ENCODE measurements at regions not wholly inside any gene's neighbourhood (a gene's known extent, or its start where the extent isn't known, plus 50 kb on each side); places are given as distances from the start of the nearest gene placed in this dataset.

DNA sequence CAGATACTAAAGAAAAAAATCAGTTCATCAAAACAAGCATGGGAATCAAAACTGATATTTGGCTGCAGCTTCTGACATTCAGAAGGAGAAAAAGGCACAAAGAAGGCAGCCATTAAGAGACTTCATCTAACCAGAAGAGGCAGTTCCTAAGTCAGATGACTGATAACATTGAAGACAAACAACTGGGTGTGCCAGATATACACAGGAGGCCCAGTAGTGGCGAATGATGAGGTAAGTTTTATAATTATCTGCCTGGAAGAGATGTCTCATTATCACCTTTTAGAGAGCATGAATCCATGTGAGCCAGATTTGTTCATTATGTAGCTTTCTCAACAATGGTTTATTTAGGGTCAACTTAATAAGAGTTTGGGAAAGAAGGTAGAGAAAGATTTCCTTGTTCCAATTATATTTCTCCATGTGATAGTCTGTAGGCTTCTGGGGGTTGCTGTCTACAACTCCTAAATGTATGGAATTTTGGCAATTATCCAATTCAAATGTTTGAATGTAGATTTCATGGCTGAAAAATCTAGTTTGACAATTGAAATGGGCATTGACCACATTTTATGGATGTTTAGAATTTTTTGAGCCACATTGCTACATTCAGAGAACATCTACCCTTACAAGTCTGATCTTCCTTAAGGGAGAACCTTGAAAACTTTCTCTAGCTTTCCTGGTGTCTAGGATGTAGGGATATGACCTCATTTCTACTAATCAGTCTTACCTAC lies 50.4 kb upstream of the RASGRF1 start:
- no peak overlapping the region for H4K8ac ChIP-seq (replicated peaks; ENCODE audit: insufficient read length, low read depth, low read length)
- no peak for DNase-seq
- TF ChIP-seq, protein P1, sequence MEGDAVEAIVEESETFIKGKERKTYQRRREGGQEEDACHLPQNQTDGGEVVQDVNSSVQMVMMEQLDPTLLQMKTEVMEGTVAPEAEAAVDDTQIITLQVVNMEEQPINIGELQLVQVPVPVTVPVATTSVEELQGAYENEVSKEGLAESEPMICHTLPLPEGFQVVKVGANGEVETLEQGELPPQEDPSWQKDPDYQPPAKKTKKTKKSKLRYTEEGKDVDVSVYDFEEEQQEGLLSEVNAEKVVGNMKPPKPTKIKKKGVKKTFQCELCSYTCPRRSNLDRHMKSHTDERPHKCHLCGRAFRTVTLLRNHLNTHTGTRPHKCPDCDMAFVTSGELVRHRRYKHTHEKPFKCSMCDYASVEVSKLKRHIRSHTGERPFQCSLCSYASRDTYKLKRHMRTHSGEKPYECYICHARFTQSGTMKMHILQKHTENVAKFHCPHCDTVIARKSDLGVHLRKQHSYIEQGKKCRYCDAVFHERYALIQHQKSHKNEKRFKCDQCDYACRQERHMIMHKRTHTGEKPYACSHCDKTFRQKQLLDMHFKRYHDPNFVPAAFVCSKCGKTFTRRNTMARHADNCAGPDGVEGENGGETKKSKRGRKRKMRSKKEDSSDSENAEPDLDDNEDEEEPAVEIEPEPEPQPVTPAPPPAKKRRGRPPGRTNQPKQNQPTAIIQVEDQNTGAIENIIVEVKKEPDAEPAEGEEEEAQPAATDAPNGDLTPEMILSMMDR (conservative IDR thresholded peaks at IDR 0.05), result no peak
- H3K4me1 ChIP-seq (ENCODE audit: insufficient read depth, low read length), result peaks cover 9% of the 10 kb centered on the region; the same call in 1 of the 2 replicates
- H2AFZ ChIP-seq (ENCODE audit: low read length), result no peak overlapping the region
- no peak overlapping the region for H2BK120ac ChIP-seq (ENCODE audit: low read depth, low read length, poor library complexity, severe bottlenecking)
- H3K79me2 ChIP-seq (ENCODE audit: insufficient read depth, low read length), result no peaks in the 10 kb centered on the region
- H3K27me3 ChIP-seq (ENCODE audit: insufficient read depth, low read length), result no peaks in the 10 kb centered on the region
- peaks cover 9 to 20% (median 13%) of the 10 kb centered on the region in 3 experiments for H3K36me3 Mint-ChIP-seq (ENCODE audit: insufficient read depth in 1 of 3, low read depth in 3 of 3)
- H2BK15ac ChIP-seq (ENCODE audit: low read depth, low read length), result no peak overlapping the region
- no CpG with 5 or more reads among the region's 1 CpG for WGBS (ENCODE audit: extremely low coverage, insufficient read length, low lambda C conversion rate)
- H4K5ac ChIP-seq (ENCODE audit: insufficient read length, low read depth, low read length), result no peak overlapping the region
- H4K20me1 ChIP-seq (ENCODE audit: control insufficient read depth, insufficient read depth, insufficient read length), result no peaks in the 10 kb centered on the region
- no peak overlapping the region for H2AK5ac ChIP-seq (ENCODE audit: insufficient read length, low read length)
- no peak overlapping the region for H2BK20ac ChIP-seq (ENCODE audit: low read depth, low read length, poor library complexity, severe bottlenecking)
- no peak overlapping the region for H3K18ac ChIP-seq (ENCODE audit: insufficient read length, low read depth, low read length)
- no peak overlapping the region for H3K9ac ChIP-seq (ENCODE audit: extremely low read depth, insufficient read length, low read length)
- no peak overlapping the region for H2BK12ac ChIP-seq (ENCODE audit: insufficient read length, low read depth, low read length)
- H3K56ac ChIP-seq (ENCODE audit: insufficient read length, low read depth, low read length), result no peak overlapping the region
- no peak overlapping the region for H4K91ac ChIP-seq (ENCODE audit: insufficient read length, low read depth, low read length)
- H3K4ac ChIP-seq (ENCODE audit: low read depth, low read length), result no peak overlapping the region
- no peak overlapping the region for H3K23ac ChIP-seq (ENCODE audit: insufficient read length, low read depth, low read length)
- no peak overlapping the region for H3K27ac Mint-ChIP-seq
- H3K4me3 Mint-ChIP-seq, result no peak overlapping the region
- no peak overlapping the region for H3T11ph ChIP-seq (ENCODE audit: low read length)
- H3K79me1 ChIP-seq (ENCODE audit: insufficient read depth, low read depth, low read length, poor library complexity, severe bottlenecking), result no peaks in the 10 kb centered on the region
- no peak overlapping the region for H3K4me2 ChIP-seq (ENCODE audit: insufficient read depth, insufficient read length, low read length)
- no peak overlapping the region for H2BK5ac ChIP-seq (ENCODE audit: insufficient read length, low read length)
- H3K9me3 Mint-ChIP-seq, result peaks cover 36 to 44% of the 10 kb centered on the region in 2 experiments
- peaks cover 28% of the 10 kb centered on the region for H3K9me3 ChIP-seq (ENCODE audit: control insufficient read depth, low read depth, low read length)
- peaks cover 3% of the 10 kb centered on the region for H3K23me2 ChIP-seq (ENCODE audit: insufficient read length, low read depth, low read length, poor library complexity, severe bottlenecking)
- H3K4me1 Mint-ChIP-seq, result peaks cover 23 to 27% of the 10 kb centered on the region in 2 experiments
- H3K27me3 Mint-ChIP-seq (ENCODE audit: low read depth), result peaks cover 1% of the 10 kb centered on the region
- no peak overlapping the region for H3K14ac ChIP-seq (ENCODE audit: insufficient read depth, low read length)
- no peak overlapping the region for H3K27ac ChIP-seq (ENCODE audit: insufficient read length, low read depth, low read length)

Small RNAs in the stretch of these regions (microRNA-seq; reads per million reads assigned to microRNA genes)
- 1.0 reads per million for gene MIR184 (ENCODE audit: borderline microRNAs expressed)
